ENCODE measurements at regions not wholly inside any gene's neighbourhood (a gene's known extent, or its start where the extent isn't known, plus 50 kb on each side); places are given as distances from the start of the nearest gene placed in this dataset.

GRCh38 chr6:51019806-51020205 is 201.1 kb downstream of the TFAP2B start:
- no peaks in the 10 kb centered on the region for H3K9me3 ChIP-seq
- DNase-seq, result no peak
- no peak overlapping the region for H3K27ac ChIP-seq
- TF ChIP-seq EP300 (IDR thresholded peaks at IDR 0.05), result no peak
- no peak for TF ChIP-seq POLR2A (IDR thresholded peaks at IDR 0.05)
- TF ChIP-seq POLR2AphosphoS5 (IDR thresholded peaks at IDR 0.05), result no peak
- TF ChIP-seq, protein P1, sequence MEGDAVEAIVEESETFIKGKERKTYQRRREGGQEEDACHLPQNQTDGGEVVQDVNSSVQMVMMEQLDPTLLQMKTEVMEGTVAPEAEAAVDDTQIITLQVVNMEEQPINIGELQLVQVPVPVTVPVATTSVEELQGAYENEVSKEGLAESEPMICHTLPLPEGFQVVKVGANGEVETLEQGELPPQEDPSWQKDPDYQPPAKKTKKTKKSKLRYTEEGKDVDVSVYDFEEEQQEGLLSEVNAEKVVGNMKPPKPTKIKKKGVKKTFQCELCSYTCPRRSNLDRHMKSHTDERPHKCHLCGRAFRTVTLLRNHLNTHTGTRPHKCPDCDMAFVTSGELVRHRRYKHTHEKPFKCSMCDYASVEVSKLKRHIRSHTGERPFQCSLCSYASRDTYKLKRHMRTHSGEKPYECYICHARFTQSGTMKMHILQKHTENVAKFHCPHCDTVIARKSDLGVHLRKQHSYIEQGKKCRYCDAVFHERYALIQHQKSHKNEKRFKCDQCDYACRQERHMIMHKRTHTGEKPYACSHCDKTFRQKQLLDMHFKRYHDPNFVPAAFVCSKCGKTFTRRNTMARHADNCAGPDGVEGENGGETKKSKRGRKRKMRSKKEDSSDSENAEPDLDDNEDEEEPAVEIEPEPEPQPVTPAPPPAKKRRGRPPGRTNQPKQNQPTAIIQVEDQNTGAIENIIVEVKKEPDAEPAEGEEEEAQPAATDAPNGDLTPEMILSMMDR (IDR thresholded peaks at IDR 0.05), result no peak
- WGBS, 5 donors, result 58 to 64% (median 61%) methylated on average over 5 of the region's 5 CpGs
- H3K27me3 ChIP-seq, result no peaks in the 10 kb centered on the region
- intact Hi-C loops (cut with DNase I; ENCODE audit: low total_unique reads), result no loop called here
- H3K36me3 ChIP-seq, result no peaks in the 10 kb centered on the region
- H3K4me1 ChIP-seq, result no peaks in the 10 kb centered on the region
- H3K4me3 ChIP-seq, result no peak overlapping the region

DNA sequence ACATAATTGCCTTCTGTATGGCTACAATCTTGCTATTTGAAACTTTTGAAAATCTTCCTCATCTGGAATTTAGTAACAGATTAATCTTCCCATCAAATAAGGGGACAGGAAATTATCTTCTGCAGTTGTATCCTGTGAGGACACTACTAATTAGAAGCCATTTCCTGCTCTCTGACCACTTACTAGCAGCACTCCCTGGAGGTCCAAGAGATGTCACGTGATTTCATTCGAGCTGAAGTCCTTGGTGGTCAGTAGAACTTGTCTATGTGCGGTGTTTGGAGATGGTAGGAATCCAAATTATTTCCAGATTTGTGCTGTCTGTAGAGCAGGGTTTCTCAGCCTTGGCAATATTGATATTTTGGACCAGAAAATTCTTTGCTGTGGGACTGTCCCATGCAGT is 202.5 kb downstream of the TFAP2B start:
- DNase-seq, result no peak
- intact Hi-C loops (cut with DNase I; ENCODE audit: low total_unique reads), result no loop called here
- Histone ChIP-seq H3K4me3 (no peak overlapping the region), H3K27ac (no peak overlapping the region), H3K36me3 (no peaks in the 10 kb centered on the region), H3K27me3 (no peaks in the 10 kb centered on the region), H3K4me1 (no peaks in the 10 kb centered on the region), H3K9me3 (no peaks in the 10 kb centered on the region)
- 67 to 82% (median 78%) methylated on average over 3 of the region's 3 CpGs for WGBS, 5 donors
- TF ChIP-seq POLR2A (IDR thresholded peaks at IDR 0.05) (no peak), POLR2AphosphoS5 (IDR thresholded peaks at IDR 0.05) (no peak)

DNA sequence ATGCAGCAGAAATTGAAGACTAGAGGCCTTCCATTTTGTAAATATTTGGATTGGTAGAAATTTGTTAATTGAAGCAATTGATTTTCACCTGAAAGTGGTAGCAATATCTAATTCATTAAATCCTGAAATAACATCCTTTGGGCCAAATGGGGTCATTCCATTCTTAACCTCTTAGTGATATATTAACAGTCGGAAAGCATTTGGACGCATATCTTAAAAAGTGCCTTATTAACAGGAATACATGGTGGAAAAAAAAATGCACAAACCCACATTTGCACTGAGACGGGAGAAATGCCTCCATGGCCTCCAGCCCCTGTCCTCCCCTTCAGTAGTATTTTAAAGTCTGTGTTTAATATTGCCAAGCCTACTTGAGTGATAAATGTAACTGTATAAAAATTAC is 205.5 kb downstream of the TFAP2B start:
- DNase-seq, result no peak
- intact Hi-C loops (cut with DNase I; ENCODE audit: low total_unique reads), result no loop called here
- Histone ChIP-seq H3K9me3 (no peaks in the 10 kb centered on the region), H3K4me3 (no peak overlapping the region), H3K27me3 (no peaks in the 10 kb centered on the region), H3K27ac (no peak overlapping the region), H3K4me1 (no peaks in the 10 kb centered on the region), H3K36me3 (no peaks in the 10 kb centered on the region)
- TF ChIP-seq, protein P1 (IDR thresholded peaks at IDR 0.05), result no peak
- TF ChIP-seq EP300 (IDR thresholded peaks at IDR 0.05) (no peak), POLR2AphosphoS5 (IDR thresholded peaks at IDR 0.05) (no peak), POLR2A (IDR thresholded peaks at IDR 0.05) (no peak)
- 68 to 87% (median 79%) methylated on average over 3 of the region's 3 CpGs for WGBS, 5 donors

DNA sequence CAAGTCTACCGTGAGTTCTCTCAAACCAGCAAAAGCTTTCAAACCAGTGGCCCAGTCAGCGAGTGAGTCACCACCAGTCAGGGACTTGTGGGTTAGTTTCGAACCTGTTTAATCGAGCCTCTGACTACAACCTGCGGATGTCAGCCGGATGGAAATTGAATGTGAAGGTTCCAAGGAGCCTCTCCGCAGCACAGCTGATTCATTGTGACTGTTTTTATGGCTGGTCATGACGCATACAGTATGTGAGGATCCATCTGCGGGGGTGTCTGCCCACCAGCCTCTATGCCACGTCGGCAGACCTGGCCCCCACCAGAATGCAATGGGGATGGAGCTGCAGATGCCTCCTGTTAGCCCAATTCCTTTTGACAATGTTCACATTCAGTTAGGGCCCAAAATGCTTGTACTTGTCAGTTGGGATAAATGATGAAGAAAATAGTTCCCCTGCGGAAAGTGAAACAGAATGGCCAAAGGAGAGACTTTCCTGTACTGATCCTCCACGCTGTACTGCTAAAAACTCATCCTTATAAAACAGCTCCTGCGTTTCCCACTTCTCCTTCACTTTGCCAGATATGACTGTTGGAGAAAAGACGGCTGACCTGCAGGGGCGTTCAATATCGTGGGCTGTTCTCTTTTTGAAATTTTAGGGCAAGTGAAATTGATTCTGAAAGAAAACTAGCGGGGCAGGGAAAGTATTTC is 206.6 kb downstream of the TFAP2B start:
- no peak for DNase-seq
- intact Hi-C loops (cut with DNase I; ENCODE audit: low total_unique reads), result no loop called here
- TF ChIP-seq POLR2AphosphoS5 (IDR thresholded peaks at IDR 0.05) (no peak), POLR2A (IDR thresholded peaks at IDR 0.05) (no peak), EP300 (IDR thresholded peaks at IDR 0.05) (no peak)
- TF ChIP-seq, protein P1 (IDR thresholded peaks at IDR 0.05), result no peak
- H3K27ac ChIP-seq, result no peak overlapping the region
- H3K9me3 ChIP-seq, result no peaks in the 10 kb centered on the region
- no peak overlapping the region for H3K4me3 ChIP-seq
- no peaks in the 10 kb centered on the region for H3K36me3 ChIP-seq
- no peaks in the 10 kb centered on the region for H3K27me3 ChIP-seq
- 78 to 89% (median 86%) methylated on average over 18 of the region's 18 CpGs for WGBS, 5 donors
- H3K4me1 ChIP-seq, result no peaks in the 10 kb centered on the region

GRCh38 chr6:51027283-51028065 is 208.8 kb downstream of the TFAP2B start:
- Histone ChIP-seq H3K27me3 (no peaks in the 10 kb centered on the region), H3K4me1 (no peaks in the 10 kb centered on the region), H3K4me3 (no peak overlapping the region), H3K9me3 (no peaks in the 10 kb centered on the region), H3K36me3 (no peaks in the 10 kb centered on the region), H3K27ac (no peak overlapping the region)
- WGBS, 5 donors, result 63 to 65% (median 64%) methylated on average over 5 of the region's 5 CpGs
- TF ChIP-seq POLR2A (IDR thresholded peaks at IDR 0.05) (no peak), EP300 (IDR thresholded peaks at IDR 0.05) (no peak), POLR2AphosphoS5 (IDR thresholded peaks at IDR 0.05) (no peak)
- TF ChIP-seq, protein P1 (IDR thresholded peaks at IDR 0.05), result no peak
- intact Hi-C loops (cut with DNase I; ENCODE audit: low total_unique reads), result no loop called here
- no peak for DNase-seq

All from stomach (tissue), 8 donors.